PC-3 (cell line): ENCODE measurements at regions not wholly inside any gene's neighbourhood (a gene's known extent, or its start where the extent isn't known, plus 50 kb on each side); places are given as distances from the start of the nearest gene placed in this dataset.

Experiments
- ATAC-seq: fragments of 200-7000 bp; cut with Tn5 transposase; 2 replicates; pipeline ENCODE4 v1.9.1; 2020; ENCODE audit warnings: mild to moderate bottlenecking, moderate library complexity
- BruUV-seq: library from RNA; stranded (reverse); fragments of 400-500 nt; replicated peaks from 2 replicates; lab custom pipeline; 2021; lab: Mats Ljungman, UMichigan
- CTCF ChIA-PET: fragments of 300-600 bp; sonication (Branson Sonifier 250); formaldehyde crosslinking; loops from one replicate; lab custom pipeline; 2022; ENCODE audit warnings: antibody characterized with exemption; lab: Charles Lee
- POLR2A ChIA-PET: fragments of 300-600 bp; sonication (Branson Sonifier 250); formaldehyde crosslinking; loops from one replicate; lab custom pipeline; 2022; ENCODE audit warnings: antibody characterized with exemption; ENCODE audit not compliant: unreplicated experiment; lab: Charles Lee
- DNase-seq: peaks from one replicate; pipeline ENCODE4 v3.0.0-alpha.2; 2015
- H2AFZ ChIP-seq: fragments of 300-600 bp; sonication (generic); 2 replicates; pipeline ENCODE4 v1.6.0; 2016; ENCODE audit warnings: antibody characterized with exemption, low read length
- H3F3A ChIP-seq: fragments of 300-600 bp; sonication (generic); one replicate; pipeline ENCODE4 v1.6.0; 2017; ENCODE audit warnings: antibody characterized with exemption, low read length, control low read depth, mild to moderate bottlenecking; ENCODE audit not compliant: unreplicated experiment
- H3K27ac ChIP-seq: fragments of 300-600 bp; sonication (generic); 2 replicates; pipeline ENCODE4 v1.5.1; 2016; ENCODE audit warnings: mild to moderate bottlenecking, low read length
- H3K27me3 ChIP-seq: fragments of 300-600 bp; sonication (generic); 2 replicates; pipeline ENCODE4 v1.6.1; 2016; ENCODE audit warnings: low read length, mixed read lengths
- H3K36me3 ChIP-seq: fragments of 300-600 bp; sonication (generic); 2 replicates; pipeline ENCODE4 v1.6.1; 2016; ENCODE audit warnings: low read depth, mixed run types, low read length, mixed read lengths
- H3K4me1 ChIP-seq: fragments of 300-600 bp; sonication (generic); 2 replicates; pipeline ENCODE4 v1.5.1; 2016; ENCODE audit warnings: low read length; ENCODE audit not compliant: insufficient read depth
- H3K4me2 ChIP-seq: fragments of 300-600 bp; sonication (generic); 2 replicates; pipeline ENCODE4 v1.6.0; 2016; ENCODE audit warnings: low read length
- H3K4me3 ChIP-seq: fragments of 300-600 bp; sonication (generic); 2 replicates; pipeline ENCODE4 v1.5.1; 2016; ENCODE audit warnings: mild to moderate bottlenecking, low read length, mixed read lengths
- H3K79me2 ChIP-seq: fragments of 300-600 bp; sonication (generic); 2 replicates; pipeline ENCODE4 v1.6.1; 2017; ENCODE audit warnings: low read length, mixed read lengths
- H3K9ac ChIP-seq: fragments of 300-600 bp; sonication (generic); 2 replicates; pipeline ENCODE4 v1.6.0; 2016; ENCODE audit warnings: mild to moderate bottlenecking, low read length
- H3K9me2 ChIP-seq: fragments of 300-600 bp; sonication (generic); replicated peaks from 2 replicates; pipeline ENCODE4 v1.6.1; 2016; ENCODE audit warnings: mixed run types, low read length, mixed read lengths
- H3K9me3 ChIP-seq: fragments of 300-600 bp; sonication (generic); 2 replicates; pipeline ENCODE4 v1.6.1; 2016; ENCODE audit warnings: low read length, mixed read lengths
- H4K20me1 ChIP-seq: fragments of 300-600 bp; sonication (generic); 2 replicates; pipeline ENCODE4 v1.6.1; 2016; ENCODE audit warnings: low read length, mixed read lengths
- CTCF ChIP-seq: fragments of 300-600 bp; sonication (generic); conservative IDR thresholded peaks from 2 replicates; pipeline ENCODE4 v1.5.1; 2017; ENCODE audit warnings: antibody characterized with exemption, low read depth, mild to moderate bottlenecking, low read length
- EZH2 ChIP-seq: fragments of 300-600 bp; sonication (generic); IDR thresholded peaks from one replicate; pipeline ENCODE4 v1.6.1; 2017; ENCODE audit warnings: antibody characterized with exemption, mild to moderate bottlenecking, low read length; ENCODE audit not compliant: unreplicated experiment
- EZH2phosphoT487 ChIP-seq: fragments of 300-600 bp; sonication (generic); IDR thresholded peaks from 2 replicates; pipeline ENCODE4 v1.6.1; 2018; ENCODE audit warnings: mild to moderate bottlenecking, antibody characterized with exemption, low read length, borderline replicate concordance
- intact Hi-C: fragments of 100-400 bp; cut with micrococcal nuclease; formaldehyde crosslinking; loops from 2 replicates; pipeline ENCODE4 v1.9.0; 2023

GRCh38 chr5:71982717-71983395 is 124.4 kb upstream of the MAP1B start:
- Histone ChIP-seq H4K20me1 (no peaks in the 10 kb centered on the region), H2AFZ (no peak overlapping the region), H3K4me1 (peaks cover 3% of the 10 kb centered on the region; the same call in 1 of the 2 replicates), H3K9me3 (no peaks in the 10 kb centered on the region), H3K9ac (no peak overlapping the region), H3K27ac (no peak overlapping the region), H3F3A (no peaks in the 10 kb centered on the region), H3K4me2 (no peak overlapping the region), H3K36me3 (no peaks in the 10 kb centered on the region), H3K79me2 (no peaks in the 10 kb centered on the region), H3K4me3 (no peak overlapping the region), H3K27me3 (no peaks in the 10 kb centered on the region), H3K9me2 (no peaks in the 10 kb centered on the region)
- intact Hi-C loops: no loop called here
- no peak for ATAC-seq
- CTCF ChIA-PET: no interaction called here
- POLR2A ChIA-PET: no interaction called here
- DNase-seq: no peak
- TF ChIP-seq CTCF (no peak), EZH2 (no peak), EZH2phosphoT487 (no peak)
- no TSS peak for BruUV-seq

- no peaks in the 10 kb centered on the region for H3K36me3 ChIP-seq
- no TSS peak for BruUV-seq
These were observed 121.2 kb upstream of the MAP1B start for GRCh38 chr5:71986101-71986500.

More at GRCh38 chr5:71986101-71986500, 121.2 kb upstream of the MAP1B start:
- no peaks in the 10 kb centered on the region for H3K9me2 ChIP-seq
- peaks cover 3% of the 10 kb centered on the region; the same call in 1 of the 2 replicates for H3K4me1 ChIP-seq
- ChIA-PET CTCF (no interaction called here), POLR2A (no interaction called here)
- H3K9ac ChIP-seq: no peak overlapping the region
- no peaks in the 10 kb centered on the region for H3K27me3 ChIP-seq
- H3F3A ChIP-seq: no peaks in the 10 kb centered on the region
- no peaks in the 10 kb centered on the region for H3K9me3 ChIP-seq
- H2AFZ ChIP-seq: no peak overlapping the region
- no peaks in the 10 kb centered on the region for H4K20me1 ChIP-seq
- H3K4me2 ChIP-seq: no peak overlapping the region
- H3K79me2 ChIP-seq: no peaks in the 10 kb centered on the region
- no peak for DNase-seq
- TF ChIP-seq CTCF (no peak), EZH2 (no peak), EZH2phosphoT487 (no peak)
- no peak overlapping the region for H3K4me3 ChIP-seq
- H3K27ac ChIP-seq: no peak overlapping the region
- ATAC-seq: no peak
- intact Hi-C loops: no loop called here
